C4-2B (cell line): ENCODE measurements at regions not wholly inside any gene's neighbourhood (a gene's known extent, or its start where the extent isn't known, plus 50 kb on each side); places are given as distances from the start of the nearest gene placed in this dataset.

Experiments used
- ZFX ChIP-seq: fragments of 450-650 bp; IDR thresholded peaks from 2 replicates; pipeline ENCODE4 v1.6.1; 2017
- TF ChIP-seq, protein P1 (sequence below): fragments of 450-650 bp; conservative IDR thresholded peaks from 2 replicates; pipeline ENCODE4 v1.5.1; 2017; ENCODE audit warnings: mild to moderate bottlenecking

DNA sequence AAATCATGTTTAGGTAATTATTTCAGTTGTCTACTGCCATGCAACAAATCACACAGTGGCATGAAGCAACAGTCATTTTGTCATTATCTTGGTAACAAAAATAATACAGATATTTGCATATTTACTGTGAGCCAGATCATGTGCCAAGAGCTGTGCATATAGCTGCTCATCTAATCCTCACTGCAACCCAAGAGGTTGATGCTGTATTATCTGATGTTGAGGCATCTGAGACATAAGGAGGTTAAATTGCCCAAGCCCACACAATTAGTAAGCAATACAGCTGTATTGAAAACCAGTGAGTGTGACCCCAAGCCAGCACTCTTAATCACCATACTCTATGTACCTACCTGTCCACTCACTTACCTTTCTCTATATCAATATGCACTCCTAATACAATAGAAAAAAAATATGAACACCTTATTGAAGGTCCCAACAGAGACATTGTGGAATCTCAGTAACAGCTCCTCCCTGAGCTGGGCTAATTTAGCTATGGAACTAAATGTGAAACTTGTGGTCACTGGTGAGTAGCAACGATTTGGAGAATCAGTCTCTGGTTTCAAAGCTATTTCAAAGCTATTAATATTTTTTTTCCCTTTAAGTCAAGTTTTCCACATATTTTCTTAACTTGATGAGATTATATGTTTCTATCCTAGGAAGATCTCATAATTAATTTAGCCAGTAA is 185.2 kb downstream of the KLF12 start:
- TF ChIP-seq, protein P1, sequence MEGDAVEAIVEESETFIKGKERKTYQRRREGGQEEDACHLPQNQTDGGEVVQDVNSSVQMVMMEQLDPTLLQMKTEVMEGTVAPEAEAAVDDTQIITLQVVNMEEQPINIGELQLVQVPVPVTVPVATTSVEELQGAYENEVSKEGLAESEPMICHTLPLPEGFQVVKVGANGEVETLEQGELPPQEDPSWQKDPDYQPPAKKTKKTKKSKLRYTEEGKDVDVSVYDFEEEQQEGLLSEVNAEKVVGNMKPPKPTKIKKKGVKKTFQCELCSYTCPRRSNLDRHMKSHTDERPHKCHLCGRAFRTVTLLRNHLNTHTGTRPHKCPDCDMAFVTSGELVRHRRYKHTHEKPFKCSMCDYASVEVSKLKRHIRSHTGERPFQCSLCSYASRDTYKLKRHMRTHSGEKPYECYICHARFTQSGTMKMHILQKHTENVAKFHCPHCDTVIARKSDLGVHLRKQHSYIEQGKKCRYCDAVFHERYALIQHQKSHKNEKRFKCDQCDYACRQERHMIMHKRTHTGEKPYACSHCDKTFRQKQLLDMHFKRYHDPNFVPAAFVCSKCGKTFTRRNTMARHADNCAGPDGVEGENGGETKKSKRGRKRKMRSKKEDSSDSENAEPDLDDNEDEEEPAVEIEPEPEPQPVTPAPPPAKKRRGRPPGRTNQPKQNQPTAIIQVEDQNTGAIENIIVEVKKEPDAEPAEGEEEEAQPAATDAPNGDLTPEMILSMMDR, result no peak
- no peak for TF ChIP-seq ZFX
